CD14-positive monocyte (primary cell): ENCODE measurements at regions not wholly inside any gene's neighbourhood (a gene's known extent, or its start where the extent isn't known, plus 50 kb on each side); places are given as distances from the start of the nearest gene placed in this dataset.

ENCODE experiments used
- DNase-seq, 3 donors: peaks; one replicate each; pipeline ENCODE4 v3.0.0-alpha.2; 2011 to 2022
- H2AFZ ChIP-seq: 2 replicates; pipeline ENCODE4 v1.6.0; 2012; ENCODE audit warnings: mild to moderate bottlenecking, low read depth, low read length, inconsistent platforms; ENCODE audit not compliant: insufficient read depth, poor library complexity, severe bottlenecking
- H3K27ac ChIP-seq, 2 donors: 1 replicate in 1 of 2; 2 replicates in 1 of 2; pipeline ENCODE4 v1.5.1; 2012 to 2013; ENCODE audit warnings: low read length in 2 of 2, control low read depth in 1 of 2, inconsistent platforms in 1 of 2, low read depth in 1 of 2, mild to moderate bottlenecking in 1 of 2
- H3K27me3 ChIP-seq, 2 donors: one replicate each; pipeline versions ENCODE4 v1.6.0 to v1.6.1; 2011 to 2013; ENCODE audit warnings: low read length in 2 of 2; ENCODE audit not compliant: control insufficient read depth in 2 of 2, insufficient read depth in 2 of 2
- H3K36me3 ChIP-seq, 2 donors: replicated peaks in 1 of 2; 1 replicate in 1 of 2; 2 replicates in 1 of 2; pipeline versions ENCODE4 v1.5.1 to v1.6.1; 2012 to 2013; ENCODE audit warnings: low read length in 2 of 2, control low read depth in 1 of 2, inconsistent platforms in 1 of 2, mild to moderate bottlenecking in 1 of 2; ENCODE audit not compliant: insufficient read depth in 2 of 2, control insufficient read depth in 1 of 2
- H3K4me1 ChIP-seq, 2 donors: 1 replicate in 1 of 2; 2 replicates in 1 of 2; pipeline versions ENCODE4 v1.5.1 to v1.6.1; 2012 to 2013; ENCODE audit warnings: low read length in 2 of 2, control low read depth in 1 of 2, inconsistent platforms in 1 of 2, mild to moderate bottlenecking in 1 of 2, moderate library complexity in 1 of 2; ENCODE audit not compliant: insufficient read depth in 2 of 2, control insufficient read depth in 1 of 2
- H3K4me2 ChIP-seq: replicated peaks from 2 replicates; pipeline ENCODE3; 2012; ENCODE audit warnings: low read length, moderate library complexity, mild to moderate bottlenecking; ENCODE audit not compliant: poor library complexity, severe bottlenecking; ENCODE audit errors: extremely low read depth
- H3K4me3 ChIP-seq, 3 experiments: fragments of 200-600 bp in 1 of 3; sonication (generic) in 1 of 3; replicated peaks in 1 of 3; 1 replicate in 2 of 3; 2 replicates in 1 of 3; pipeline ENCODE4 v1.5.1; 2011 to 2013; ENCODE audit warnings: low read length in 3 of 3, mild to moderate bottlenecking in 3 of 3, control low read depth in 2 of 3, low read depth in 2 of 3, inconsistent platforms in 1 of 3, moderate library complexity in 1 of 3
- H3K79me2 ChIP-seq: 2 replicates; pipeline ENCODE4 v1.6.0; 2012; ENCODE audit warnings: mild to moderate bottlenecking, control low read depth, inconsistent platforms, low read length, moderate library complexity; ENCODE audit not compliant: insufficient read depth
- H3K9ac ChIP-seq: 2 replicates; pipeline ENCODE4 v1.6.0; 2017; ENCODE audit warnings: low read length, mild to moderate bottlenecking; ENCODE audit not compliant: insufficient read depth, poor library complexity, severe bottlenecking
- H3K9me3 ChIP-seq, 2 donors: replicated peaks in 1 of 2; 1 replicate in 1 of 2; 2 replicates in 1 of 2; pipeline versions ENCODE4 v1.5.1 to v1.6.1; 2012 to 2013; ENCODE audit warnings: low read length in 2 of 2, control low read depth in 1 of 2; ENCODE audit not compliant: control insufficient read depth in 1 of 2, insufficient read depth in 1 of 2
- H4K20me1 ChIP-seq: 2 replicates; pipeline ENCODE4 v1.6.0; 2012; ENCODE audit warnings: mild to moderate bottlenecking, low read length, control low read depth, moderate library complexity; ENCODE audit not compliant: insufficient read depth
- H3K27ac Mint-ChIP-seq, 7 donors: one replicate each; pipeline ENCODE4 v1.8.0; 2020; ENCODE audit warnings: mild to moderate bottlenecking in 7 of 7, mixed read lengths in 7 of 7, moderate library complexity in 6 of 7, inconsistent platforms in 2 of 7
- H3K27me3 Mint-ChIP-seq, 3 donors: one replicate each; pipeline ENCODE4 v1.8.0; 2021 to 2022; ENCODE audit warnings: low read depth in 3 of 3, mild to moderate bottlenecking in 3 of 3, mixed read lengths in 3 of 3, moderate library complexity in 3 of 3, inconsistent platforms in 1 of 3
- H3K36me3 Mint-ChIP-seq, 2 donors: one replicate each; pipeline ENCODE4 v1.8.0; 2020; ENCODE audit warnings: mixed read lengths in 2 of 2, inconsistent platforms in 1 of 2, mild to moderate bottlenecking in 1 of 2
- H3K4me1 Mint-ChIP-seq: one replicate; pipeline ENCODE4 v1.8.0; 2020; ENCODE audit warnings: mild to moderate bottlenecking, mixed read lengths
- H3K4me3 Mint-ChIP-seq, 2 donors: one replicate each; pipeline ENCODE4 v1.8.0; 2020; ENCODE audit warnings: mild to moderate bottlenecking in 2 of 2, mixed read lengths in 2 of 2, moderate library complexity in 1 of 2
- H3K9me3 Mint-ChIP-seq, 7 donors: one replicate each; pipeline ENCODE4 v1.8.0; 2020 to 2022; ENCODE audit warnings: mixed read lengths in 7 of 7, mild to moderate bottlenecking in 6 of 7, moderate library complexity in 6 of 7, inconsistent platforms in 2 of 7
- WGBS: methylation state at CpG from one replicate; pipeline ENCODE4 v1.1.5; 2013; ENCODE audit warnings: missing lambda C conversion rate; ENCODE audit not compliant: insufficient coverage; 5-methylcytosine and 5-hydroxymethylcytosine counted together
- intact Hi-C, 2 donors: fragments of 100-400 bp; cut with micrococcal nuclease; formaldehyde crosslinking; loops; one replicate each; pipeline versions ENCODE4 v1.15.0 to v1.15.1; 2023
- TF ChIP-seq, protein P1 (sequence below): fragments of 200-600 bp; IDR thresholded peaks from one replicate; pipeline ENCODE4 v1.8.0; 2022; ENCODE audit warnings: antibody characterized with exemption, mild to moderate bottlenecking

DNA sequence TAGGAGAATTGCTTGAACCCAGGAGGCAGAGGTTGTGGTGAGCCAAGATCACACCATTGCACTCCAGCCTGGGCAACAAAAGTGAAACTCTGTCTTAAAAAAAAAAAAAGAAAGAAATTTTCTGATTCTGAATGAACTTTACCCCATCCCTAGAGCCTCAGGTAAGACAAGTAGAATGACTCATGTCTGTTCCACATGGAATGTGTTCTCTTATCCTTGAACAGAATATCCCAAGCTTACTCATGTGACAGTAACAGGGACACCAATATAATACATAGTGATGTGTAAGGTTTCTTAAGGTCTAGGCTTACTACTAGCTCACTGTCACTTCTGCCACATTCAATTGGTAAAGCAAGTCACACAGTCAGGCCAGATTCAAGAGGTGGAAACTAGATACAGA is 219.6 kb upstream of the BTBD3 start:
- H3K27ac Mint-ChIP-seq: no peak overlapping the region
- Histone ChIP-seq H3K9me3 (peaks cover 4% of the 10 kb centered on the region in 2 donors), H3K4me2 (no peak overlapping the region), H3K27ac (no peak overlapping the region), H3K4me3 (no peak overlapping the region), H3K9ac (no peak overlapping the region), H3K36me3 (no peaks in the 10 kb centered on the region), H2AFZ (no peak overlapping the region), H4K20me1 (no peaks in the 10 kb centered on the region), H3K27me3 (no peaks in the 10 kb centered on the region), H3K4me1 (no peaks in the 10 kb centered on the region), H3K79me2 (no peaks in the 10 kb centered on the region)
- peaks cover 3% of the 10 kb centered on the region for H3K4me1 Mint-ChIP-seq
- H3K9me3 Mint-ChIP-seq: peaks cover 0 to 13% (median 7%) of the 10 kb centered on the region in 7 donors
- DNase-seq: no peak
- H3K4me3 Mint-ChIP-seq: no peak overlapping the region
- no peaks in the 10 kb centered on the region for H3K36me3 Mint-ChIP-seq
- H3K27me3 Mint-ChIP-seq: no peaks in the 10 kb centered on the region
- intact Hi-C loops: no loop called here
- TF ChIP-seq, protein P1, sequence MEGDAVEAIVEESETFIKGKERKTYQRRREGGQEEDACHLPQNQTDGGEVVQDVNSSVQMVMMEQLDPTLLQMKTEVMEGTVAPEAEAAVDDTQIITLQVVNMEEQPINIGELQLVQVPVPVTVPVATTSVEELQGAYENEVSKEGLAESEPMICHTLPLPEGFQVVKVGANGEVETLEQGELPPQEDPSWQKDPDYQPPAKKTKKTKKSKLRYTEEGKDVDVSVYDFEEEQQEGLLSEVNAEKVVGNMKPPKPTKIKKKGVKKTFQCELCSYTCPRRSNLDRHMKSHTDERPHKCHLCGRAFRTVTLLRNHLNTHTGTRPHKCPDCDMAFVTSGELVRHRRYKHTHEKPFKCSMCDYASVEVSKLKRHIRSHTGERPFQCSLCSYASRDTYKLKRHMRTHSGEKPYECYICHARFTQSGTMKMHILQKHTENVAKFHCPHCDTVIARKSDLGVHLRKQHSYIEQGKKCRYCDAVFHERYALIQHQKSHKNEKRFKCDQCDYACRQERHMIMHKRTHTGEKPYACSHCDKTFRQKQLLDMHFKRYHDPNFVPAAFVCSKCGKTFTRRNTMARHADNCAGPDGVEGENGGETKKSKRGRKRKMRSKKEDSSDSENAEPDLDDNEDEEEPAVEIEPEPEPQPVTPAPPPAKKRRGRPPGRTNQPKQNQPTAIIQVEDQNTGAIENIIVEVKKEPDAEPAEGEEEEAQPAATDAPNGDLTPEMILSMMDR: no peak

DNA sequence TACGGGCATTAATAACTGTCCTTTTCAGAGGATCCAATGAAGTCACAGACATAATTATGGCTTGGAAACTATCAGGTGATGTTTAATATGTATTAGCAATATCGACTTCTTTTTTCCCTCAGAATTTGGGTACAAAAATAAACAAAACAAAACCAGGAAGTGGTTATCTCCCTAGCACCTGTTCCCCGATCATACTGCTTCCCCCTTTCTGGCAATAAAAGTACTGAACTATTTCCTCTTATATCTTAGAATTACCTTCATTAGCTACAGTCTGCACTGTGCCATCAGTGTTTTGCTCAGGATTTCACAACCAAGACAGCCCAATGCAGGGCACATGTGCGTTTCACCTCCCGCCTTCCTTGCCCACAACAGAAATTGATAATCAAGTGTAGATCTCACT is 216.9 kb upstream of the BTBD3 start:
- no peaks in the 10 kb centered on the region for H3K27me3 ChIP-seq
- no peaks in the 10 kb centered on the region for H3K79me2 ChIP-seq
- no peaks in the 10 kb centered on the region for H3K4me1 ChIP-seq
- intact Hi-C loops: no loop called here
- no peak overlapping the region for H3K4me3 ChIP-seq
- no peak overlapping the region for H2AFZ ChIP-seq
- no peak overlapping the region for H3K27ac ChIP-seq
- H3K4me3 Mint-ChIP-seq: no peak overlapping the region
- TF ChIP-seq, protein P1: no peak
- no peaks in the 10 kb centered on the region for H3K36me3 ChIP-seq
- WGBS: 0% methylated on average over 3 of the region's 5 CpGs
- H3K9ac ChIP-seq: no peak overlapping the region
- no peak overlapping the region for H3K4me2 ChIP-seq
- H3K9me3 ChIP-seq: peaks cover 4% of the 10 kb centered on the region in 2 donors
- peaks cover 0 to 13% (median 5%) of the 10 kb centered on the region in 7 donors for H3K9me3 Mint-ChIP-seq
- H3K27me3 Mint-ChIP-seq: peaks cover 0 to 3% (median 0%) of the 10 kb centered on the region in 3 donors
- no peak for DNase-seq
- H4K20me1 ChIP-seq: no peaks in the 10 kb centered on the region
- no peaks in the 10 kb centered on the region for H3K36me3 Mint-ChIP-seq
- H3K27ac Mint-ChIP-seq: no peak overlapping the region
- peaks cover 3% of the 10 kb centered on the region for H3K4me1 Mint-ChIP-seq
